Gastrocnemius medialis (tissue), 4 donors: ENCODE measurements at regions not wholly inside any gene's neighbourhood (a gene's known extent, or its start where the extent isn't known, plus 50 kb on each side); places are given as distances from the start of the nearest gene placed in this dataset.

Experiments
- POLR2A ChIP-seq, 2 donors: fragments of 450-650 bp; IDR thresholded peaks; one replicate each; pipeline ENCODE4 v1.6.1; 2017; ENCODE audit warnings: antibody characterized with exemption in 2 of 2, mild to moderate bottlenecking in 2 of 2, moderate library complexity in 2 of 2
- TF ChIP-seq, protein P1 (sequence below), 5 experiments: fragments of 450-650 bp in 3 of 5; fragments of 200-600 bp in 2 of 5; sonication (generic) in 2 of 5; IDR thresholded peaks in 4 of 5; conservative IDR thresholded peaks in 1 of 5; 1 replicate in 4 of 5; 2 replicates in 1 of 5; pipeline ENCODE4 v1.5.1; 2016 to 2019; ENCODE audit warnings: antibody characterized with exemption in 5 of 5, mild to moderate bottlenecking in 3 of 5, moderate library complexity in 3 of 5

DNA sequence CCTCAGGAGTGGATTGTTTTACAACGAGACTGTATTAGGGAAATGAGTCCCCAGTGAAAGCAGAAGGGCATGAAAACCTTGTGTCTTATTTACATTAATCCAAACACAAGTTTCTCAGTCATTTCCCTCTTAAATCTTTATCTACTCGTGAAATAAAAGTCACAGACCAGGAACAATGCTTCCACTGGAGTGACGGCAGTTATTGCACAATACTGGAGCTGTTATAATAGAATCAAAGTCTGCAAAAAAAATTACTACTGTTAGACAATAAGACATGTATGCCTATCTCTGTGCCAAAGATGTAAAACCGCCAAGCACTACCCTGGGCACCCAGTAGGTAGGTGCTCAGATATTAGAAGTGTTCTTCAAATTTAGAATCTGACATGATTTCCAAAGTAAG, 375.5 kb downstream of the ZNF521 start:
- TF ChIP-seq, protein P1, sequence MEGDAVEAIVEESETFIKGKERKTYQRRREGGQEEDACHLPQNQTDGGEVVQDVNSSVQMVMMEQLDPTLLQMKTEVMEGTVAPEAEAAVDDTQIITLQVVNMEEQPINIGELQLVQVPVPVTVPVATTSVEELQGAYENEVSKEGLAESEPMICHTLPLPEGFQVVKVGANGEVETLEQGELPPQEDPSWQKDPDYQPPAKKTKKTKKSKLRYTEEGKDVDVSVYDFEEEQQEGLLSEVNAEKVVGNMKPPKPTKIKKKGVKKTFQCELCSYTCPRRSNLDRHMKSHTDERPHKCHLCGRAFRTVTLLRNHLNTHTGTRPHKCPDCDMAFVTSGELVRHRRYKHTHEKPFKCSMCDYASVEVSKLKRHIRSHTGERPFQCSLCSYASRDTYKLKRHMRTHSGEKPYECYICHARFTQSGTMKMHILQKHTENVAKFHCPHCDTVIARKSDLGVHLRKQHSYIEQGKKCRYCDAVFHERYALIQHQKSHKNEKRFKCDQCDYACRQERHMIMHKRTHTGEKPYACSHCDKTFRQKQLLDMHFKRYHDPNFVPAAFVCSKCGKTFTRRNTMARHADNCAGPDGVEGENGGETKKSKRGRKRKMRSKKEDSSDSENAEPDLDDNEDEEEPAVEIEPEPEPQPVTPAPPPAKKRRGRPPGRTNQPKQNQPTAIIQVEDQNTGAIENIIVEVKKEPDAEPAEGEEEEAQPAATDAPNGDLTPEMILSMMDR (IDR thresholded peaks at IDR 0.05 in 4 of 5, conservative IDR thresholded peaks at IDR 0.05 in 1 of 5): no peak
- TF ChIP-seq POLR2A (IDR thresholded peaks at IDR 0.05): no peak
